PFSK-1 (cell line): ENCODE measurements at regions not wholly inside any gene's neighbourhood (a gene's known extent, or its start where the extent isn't known, plus 50 kb on each side); places are given as distances from the start of the nearest gene placed in this dataset.

Source experiments
- FOXP2 ChIP-seq: optimal IDR thresholded peaks from 2 replicates; pipeline ENCODE3; 2011; ENCODE audit warnings: borderline replicate concordance, control low read depth, inconsistent platforms; ENCODE audit not compliant: insufficient read depth; ENCODE audit errors: extremely low read length, extremely low read depth
- POLR2AphosphoS5 ChIP-seq: IDR thresholded peaks from 2 replicates; pipeline ENCODE4 v1.6.1; 2012; ENCODE audit warnings: low read depth, mild to moderate bottlenecking, control low read depth, low read length, moderate library complexity

- no peak for TF ChIP-seq POLR2AphosphoS5
- TF ChIP-seq FOXP2: no peak
Observed at GRCh38 chr1:229152311-229152710, 118.6 kb upstream of the RAB4A start.
